Esophagus squamous epithelium (tissue), 4 donors: ENCODE measurements at regions not wholly inside any gene's neighbourhood (a gene's known extent, or its start where the extent isn't known, plus 50 kb on each side); places are given as distances from the start of the nearest gene placed in this dataset.

ENCODE experiments used
- CTCF ChIP-seq, 6 experiments: fragments of 450-650 bp in 4 of 6; fragments of 200-600 bp in 2 of 6; sonication (generic) in 2 of 6; IDR thresholded peaks; one replicate each; pipeline ENCODE4 v1.5.1; 2016 to 2019; ENCODE audit warnings: antibody characterized with exemption in 6 of 6, mild to moderate bottlenecking in 4 of 6, moderate library complexity in 4 of 6
- POLR2A ChIP-seq, 4 donors: fragments of 450-650 bp; IDR thresholded peaks; one replicate each; pipeline ENCODE4 v1.6.1; 2017; ENCODE audit warnings: antibody characterized with exemption in 4 of 4, mild to moderate bottlenecking in 4 of 4, moderate library complexity in 3 of 4

- TF ChIP-seq CTCF (IDR thresholded peaks at IDR 0.05): no peak
- TF ChIP-seq POLR2A (IDR thresholded peaks at IDR 0.05): no peak
Measured at GRCh38 chr1:230537456-230537855, 104.8 kb upstream of the COG2 start.
